B cell (primary cell): ENCODE measurements at regions not wholly inside any gene's neighbourhood (a gene's known extent, or its start where the extent isn't known, plus 50 kb on each side); places are given as distances from the start of the nearest gene placed in this dataset.

Source experiments
- ATAC-seq: fragments of 200-7000 bp; cut with Tn5 transposase; one replicate; pipeline ENCODE4 v1.10.0; 2021; ENCODE audit warnings: low read depth, mild to moderate bottlenecking, moderate number of reproducible peaks, moderate library complexity
- CTCF ChIA-PET: fragments of 350-600 bp; sonication (Branson Sonifier 250); formaldehyde crosslinking; loops from one replicate; lab custom pipeline; 2021; ENCODE audit warnings: antibody characterized with exemption, inconsistent platforms; lab: Charles Lee
- POLR2A ChIA-PET: fragments of 350-600 bp; sonication (Branson Sonifier 250); formaldehyde crosslinking; loops from one replicate; lab custom pipeline; 2021; ENCODE audit warnings: antibody characterized with exemption; lab: Charles Lee
- DNase-seq: peaks from one replicate; pipeline ENCODE4 v3.0.0; 2013
- H2AFZ ChIP-seq: 2 replicates; pipeline ENCODE4 v1.6.1; 2012; ENCODE audit warnings: mild to moderate bottlenecking, low read depth, low read length; ENCODE audit not compliant: insufficient read depth, poor library complexity, severe bottlenecking
- H3K27ac ChIP-seq, 2 donors: 1 replicate in 1 of 2; 2 replicates in 1 of 2; pipeline ENCODE4 v1.5.1; 2012 to 2013; ENCODE audit warnings: low read length in 2 of 2, mild to moderate bottlenecking in 2 of 2, moderate library complexity in 1 of 2
- H3K27me3 ChIP-seq, 4 experiments: fragments of 200-600 bp in 1 of 4; sonication (generic) in 1 of 4; replicated peaks in 1 of 4; 1 replicate in 2 of 4; 2 replicates in 2 of 4; pipeline versions ENCODE4 v1.6.1 to v1.7.0; 2013 to 2016; ENCODE audit warnings: low read length in 3 of 4, mild to moderate bottlenecking in 2 of 4, mixed read lengths in 1 of 4, moderate library complexity in 1 of 4; ENCODE audit not compliant: insufficient read depth in 4 of 4, control insufficient read depth in 3 of 4; ENCODE audit errors: control extremely low read depth in 1 of 4
- H3K36me3 ChIP-seq, 2 experiments: replicated peaks in 1 of 2; 1 replicate in 1 of 2; 2 replicates in 1 of 2; pipeline versions ENCODE4 v1.6.1 to v1.7.1; 2013; ENCODE audit warnings: low read length in 1 of 2; ENCODE audit not compliant: insufficient read depth in 2 of 2, control insufficient read depth in 1 of 2; ENCODE audit errors: control extremely low read depth in 1 of 2, extremely low read depth in 1 of 2
- H3K4me1 ChIP-seq, 2 donors: fragments of 200-600 bp in 1 of 2; sonication (generic) in 1 of 2; 1 replicate in 1 of 2; 2 replicates in 1 of 2; pipeline versions ENCODE4 v1.5.1 to v1.6.1; 2013 to 2017; ENCODE audit warnings: low read length in 2 of 2; ENCODE audit not compliant: control insufficient read depth in 2 of 2, insufficient read depth in 2 of 2
- H3K4me2 ChIP-seq: replicated peaks from 2 replicates; pipeline ENCODE3; 2012; ENCODE audit warnings: mild to moderate bottlenecking, low read depth, low read length; ENCODE audit not compliant: poor library complexity, severe bottlenecking
- H3K4me3 ChIP-seq, 5 experiments: fragments of 200-600 bp in 1 of 5; sonication (generic) in 1 of 5; 1 replicate in 3 of 5; 2 replicates in 2 of 5; pipeline versions ENCODE4 v1.5.1 to v1.7.0; 2011 to 2016; ENCODE audit warnings: low read length in 4 of 5, mild to moderate bottlenecking in 4 of 5, low read depth in 2 of 5, control low read depth in 1 of 5, moderate library complexity in 1 of 5; ENCODE audit not compliant: insufficient read depth in 1 of 5; ENCODE audit errors: control extremely low read depth in 1 of 5, extremely low read depth in 1 of 5
- H3K79me2 ChIP-seq: fragments of 200-600 bp; sonication (generic); one replicate; pipeline ENCODE4 v1.6.0; 2016; ENCODE audit warnings: low read length; ENCODE audit not compliant: control insufficient read depth, insufficient read depth
- H3K9ac ChIP-seq: fragments of 200-600 bp; sonication (generic); 2 replicates; pipeline ENCODE4 v1.6.1; 2017; ENCODE audit warnings: mild to moderate bottlenecking, low read length, moderate library complexity
- H3K9me3 ChIP-seq, 3 donors: one replicate each; pipeline versions ENCODE4 v1.6.1 to v1.7.1; 2013; ENCODE audit warnings: low read length in 2 of 3; ENCODE audit not compliant: control insufficient read depth in 2 of 3, insufficient read depth in 1 of 3; ENCODE audit errors: control extremely low read depth in 1 of 3
- H4K20me1 ChIP-seq: 2 replicates; pipeline ENCODE4 v1.6.0; 2012; ENCODE audit warnings: mild to moderate bottlenecking, low read length; ENCODE audit not compliant: insufficient read depth, control insufficient read depth, poor library complexity, severe bottlenecking
- H3K27ac Mint-ChIP-seq: one replicate; pipeline ENCODE4 v1.8.0; 2021; ENCODE audit warnings: mixed read lengths
- H3K27me3 Mint-ChIP-seq: one replicate; pipeline ENCODE4 v1.8.0; 2021; ENCODE audit warnings: mixed read lengths
- H3K4me1 Mint-ChIP-seq: one replicate; pipeline ENCODE4 v1.8.0; 2021; ENCODE audit warnings: mixed read lengths
- H3K4me3 Mint-ChIP-seq: one replicate; pipeline ENCODE4 v1.8.0; 2021; ENCODE audit warnings: mixed read lengths
- H3K9me3 Mint-ChIP-seq: one replicate; pipeline ENCODE4 v1.8.0; 2022; ENCODE audit warnings: mixed read lengths; ENCODE audit not compliant: insufficient read depth
- CTCF ChIP-seq: fragments of 200-600 bp; IDR thresholded peaks from one replicate; pipeline ENCODE4 v1.8.0; 2022; ENCODE audit warnings: antibody characterized with exemption, mild to moderate bottlenecking
- EZH2 ChIP-seq: IDR thresholded peaks from 2 replicates; pipeline ENCODE4 v1.6.1; 2012; ENCODE audit warnings: borderline replicate concordance, low read depth, mild to moderate bottlenecking, moderate library complexity, low read length; ENCODE audit not compliant: insufficient read depth, poor library complexity, severe bottlenecking
- WGBS: methylation state at CpG from one replicate; pipeline ENCODE4 v1.1.5; 2013; ENCODE audit warnings: missing lambda C conversion rate; ENCODE audit not compliant: insufficient coverage; 5-methylcytosine and 5-hydroxymethylcytosine counted together
- intact Hi-C: fragments of 100-400 bp; cut with micrococcal nuclease; formaldehyde crosslinking; loops from one replicate; pipeline ENCODE4 v1.10.0; 2022

- no peak overlapping the region for H3K4me2 ChIP-seq
- ATAC-seq (no peak), DNase-seq (no peak)
- Mint-ChIP-seq H3K27ac (no peak overlapping the region), H3K9me3 (peaks cover 11% of the 10 kb centered on the region), H3K4me1 (no peaks in the 10 kb centered on the region), H3K4me3 (no peak overlapping the region), H3K27me3 (no peaks in the 10 kb centered on the region)
- WGBS: 90% methylated on average over 3 of the region's 3 CpGs
- intact Hi-C loops: no loop called here
- no peak overlapping the region for H3K9ac ChIP-seq
- H4K20me1 ChIP-seq: no peaks in the 10 kb centered on the region
- H3K36me3 ChIP-seq: no peaks in the 10 kb centered on the region
- ChIA-PET POLR2A (no interaction called here), CTCF (no interaction called here)
- TF ChIP-seq CTCF (no peak), EZH2 (no peak)
- H3K79me2 ChIP-seq: no peaks in the 10 kb centered on the region
- peaks cover 6 to 13% (median 11%) of the 10 kb centered on the region in 3 donors for H3K9me3 ChIP-seq
- H2AFZ ChIP-seq: no peak overlapping the region
- no peaks in the 10 kb centered on the region for H3K27me3 ChIP-seq
- no peak overlapping the region for H3K4me3 ChIP-seq
- H3K27ac ChIP-seq: no peak overlapping the region
- no peaks in the 10 kb centered on the region for H3K4me1 ChIP-seq
Observed at GRCh38 chr3:20482350-20482749, 296.3 kb upstream of the SGO1 start.

GRCh38 chr3:20480786-20481365 is 294.9 kb upstream of the SGO1 start:
- Mint-ChIP-seq H3K27ac (no peak overlapping the region), H3K9me3 (peaks cover 9% of the 10 kb centered on the region), H3K4me3 (no peak overlapping the region), H3K4me1 (no peaks in the 10 kb centered on the region), H3K27me3 (no peaks in the 10 kb centered on the region)
- CTCF ChIA-PET: no interaction called here
- intact Hi-C loops: no loop called here
- Histone ChIP-seq H2AFZ (no peak overlapping the region), H3K79me2 (no peaks in the 10 kb centered on the region), H4K20me1 (no peaks in the 10 kb centered on the region), H3K4me3 (no peak overlapping the region), H3K4me1 (no peaks in the 10 kb centered on the region), H3K27ac (no peak overlapping the region), H3K9me3 (peaks cover 6 to 13% (median 11%) of the 10 kb centered on the region in 3 donors), H3K36me3 (no peaks in the 10 kb centered on the region), H3K27me3 (no peaks in the 10 kb centered on the region), H3K9ac (no peak overlapping the region), H3K4me2 (no peak overlapping the region)
- ATAC-seq: no peak
- POLR2A ChIA-PET: no interaction called here
- DNase-seq: no peak
- WGBS: 31% methylated on average over 2 of the region's 5 CpGs
- no peak for TF ChIP-seq EZH2
- no peak for TF ChIP-seq CTCF
